Esophagus muscularis mucosa (tissue), 4 donors: ENCODE measurements at regions not wholly inside any gene's neighbourhood (a gene's known extent, or its start where the extent isn't known, plus 50 kb on each side); places are given as distances from the start of the nearest gene placed in this dataset.
"Not testable (repeated sequence)": the region's sequence is repeated elsewhere in the genome, so short reads cannot be mapped to it uniquely, and the experiment has no call there.

Source experiments
- DNase-seq: peaks from one replicate; pipeline ENCODE4 v3.0.0-alpha.2; 2017; ENCODE audit errors: extremely low spot score
- H3K27ac ChIP-seq, 4 donors: fragments of 200-600 bp; sonication (generic); replicated peaks in 1 of 4; 1 replicate in 3 of 4; 2 replicates in 1 of 4; pipeline ENCODE4 v1.5.1; 2016 to 2019; ENCODE audit warnings: mild to moderate bottlenecking in 1 of 4
- H3K27me3 ChIP-seq, 4 donors: fragments of 200-600 bp; sonication (generic); one replicate each; pipeline versions ENCODE4 v1.5.1 to v1.6.0; 2016 to 2019
- H3K36me3 ChIP-seq, 4 donors: fragments of 200-600 bp; sonication (generic); one replicate each; pipeline ENCODE4 v1.5.1; 2016 to 2019
- H3K4me1 ChIP-seq, 4 donors: fragments of 200-600 bp; sonication (generic); one replicate each; pipeline ENCODE4 v1.5.1; 2016 to 2019
- H3K4me3 ChIP-seq, 4 donors: fragments of 200-600 bp; sonication (generic); 1 replicate in 2 of 4; 2 replicates in 2 of 4; pipeline ENCODE4 v1.5.1; 2016 to 2019; ENCODE audit warnings: mild to moderate bottlenecking in 4 of 4, moderate library complexity in 1 of 4
- H3K9me3 ChIP-seq, 4 donors: fragments of 200-600 bp; sonication (generic); 1 replicate in 3 of 4; 2 replicates in 1 of 4; pipeline ENCODE4 v1.5.1; 2016 to 2019
- CTCF ChIP-seq, 3 experiments: fragments of 200-600 bp in 2 of 3; fragments of 450-650 bp in 1 of 3; sonication (generic) in 2 of 3; IDR thresholded peaks; one replicate each; pipeline ENCODE4 v1.5.1; 2017 to 2019; ENCODE audit warnings: antibody characterized with exemption in 3 of 3, mild to moderate bottlenecking in 2 of 3, moderate library complexity in 1 of 3
- EP300 ChIP-seq: sonication (generic); formaldehyde crosslinking; IDR thresholded peaks from one replicate; pipeline ENCODE4 v1.6.1; 2017; ENCODE audit warnings: antibody characterized with exemption
- POLR2A ChIP-seq: fragments of 450-650 bp; IDR thresholded peaks from one replicate; pipeline ENCODE4 v1.6.1; 2017; ENCODE audit warnings: antibody characterized with exemption, moderate library complexity, mild to moderate bottlenecking, low read depth
- POLR2AphosphoS5 ChIP-seq, 2 donors: sonication (generic); formaldehyde crosslinking; IDR thresholded peaks; one replicate each; pipeline ENCODE4 v1.6.1; 2017; ENCODE audit warnings: antibody characterized with exemption in 2 of 2
- WGBS: methylation state at CpG from one replicate; pipeline ENCODE4 v1.1.5; 2018; 5-methylcytosine and 5-hydroxymethylcytosine counted together
- intact Hi-C: fragments of 100-400 bp; cut with DNase I; formaldehyde crosslinking; loops from one replicate; pipeline ENCODE4 v1.15.1; 2023

GRCh38 chr4:77251751-77252150, 94.7 kb downstream of the CCNG2 start:
- no peak for TF ChIP-seq POLR2AphosphoS5 (IDR thresholded peaks at IDR 0.05)
- no peak for TF ChIP-seq EP300
- TF ChIP-seq POLR2A: no peak
- TF ChIP-seq CTCF (IDR thresholded peaks at IDR 0.05): no peak
- DNase-seq: no peak
- H3K27ac ChIP-seq: no peak overlapping the region
- no peaks in the 10 kb centered on the region for H3K36me3 ChIP-seq
- intact Hi-C loops: no loop called here
- H3K27me3 ChIP-seq: peaks cover 0 to 4% (median 0%) of the 10 kb centered on the region in 4 donors
- H3K4me1 ChIP-seq: no peaks in the 10 kb centered on the region
- WGBS: 68% methylated on average over 3 of the region's 3 CpGs
- H3K4me3 ChIP-seq: no peak overlapping the region
- H3K9me3 ChIP-seq: no peaks in the 10 kb centered on the region

DNA sequence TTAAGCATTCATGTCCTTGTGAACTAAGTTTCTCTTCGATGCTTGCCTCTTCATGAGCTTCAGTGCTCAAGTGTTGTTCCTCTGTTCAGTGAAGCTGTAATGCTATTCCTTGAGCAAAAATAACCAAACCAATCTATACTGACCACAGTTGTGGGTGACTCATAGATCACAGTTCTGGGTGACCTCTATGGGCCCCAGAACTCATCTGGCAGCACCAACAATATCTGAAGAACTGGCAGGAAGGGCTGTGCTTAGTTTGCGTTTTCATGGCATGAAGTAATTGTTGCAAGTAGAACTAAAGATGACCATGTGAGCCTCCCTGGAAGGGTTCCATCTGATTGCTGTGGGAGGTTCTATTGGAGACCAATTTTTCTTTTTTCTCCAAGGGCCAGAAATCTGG, 106.2 kb downstream of the CCNG2 start:
- intact Hi-C loops: no loop called here

GRCh38 chr4:77263976-77264375, 107.0 kb downstream of the CCNG2 start:
- H3K27ac ChIP-seq, H3K36me3 ChIP-seq, H3K27me3 ChIP-seq, H3K4me1 ChIP-seq, H3K4me3 ChIP-seq, intact Hi-C loops, DNase-seq: not testable (repeated sequence)
- 39% methylated on average over 4 of the region's 4 CpGs for WGBS
- H3K9me3 ChIP-seq: peaks cover 0 to 11% (median 2%) of the 10 kb centered on the region in 4 donors

More for the DNA sequence above, 106.2 kb downstream of the CCNG2 start:
- Histone ChIP-seq H3K27ac (no peak overlapping the region), H3K9me3 (peaks cover 0 to 11% (median 2%) of the 10 kb centered on the region in 4 donors), H3K27me3 (no peaks in the 10 kb centered on the region), H3K4me1 (no peaks in the 10 kb centered on the region), H3K4me3 (no peak overlapping the region), H3K36me3 (no peaks in the 10 kb centered on the region)
- 67% methylated on average over 2 of the region's 2 CpGs for WGBS
- TF ChIP-seq CTCF (IDR thresholded peaks at IDR 0.05) (no peak), EP300 (no peak), POLR2AphosphoS5 (IDR thresholded peaks at IDR 0.05) (no peak), POLR2A (no peak)
- no peak for DNase-seq

DNA sequence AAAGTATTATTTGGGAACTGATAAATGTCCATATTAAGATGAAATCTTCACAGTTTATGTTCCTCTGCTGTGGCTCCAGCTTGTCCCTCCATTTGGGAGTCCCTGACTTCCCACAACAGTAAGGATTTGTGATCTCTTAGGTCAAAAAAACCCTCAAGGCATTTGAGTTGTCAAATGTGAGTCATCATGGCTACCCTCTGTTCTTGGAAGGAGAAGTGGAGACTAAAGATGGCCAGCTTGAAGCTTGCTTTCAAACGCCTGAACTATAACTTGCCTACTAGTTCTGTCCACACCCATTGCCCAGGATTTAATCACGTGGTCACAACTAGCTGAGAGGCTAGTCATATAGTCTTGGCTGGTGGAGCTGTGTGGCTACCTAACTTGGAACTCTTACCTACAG, 107.8 kb downstream of the CCNG2 start:
- TF ChIP-seq EP300 (no peak), POLR2A (no peak), CTCF (IDR thresholded peaks at IDR 0.05) (no peak), POLR2AphosphoS5 (IDR thresholded peaks at IDR 0.05) (no peak)
- DNase-seq: no peak
- Histone ChIP-seq H3K36me3 (no peaks in the 10 kb centered on the region), H3K27ac (no peak overlapping the region), H3K9me3 (peaks cover 0 to 5% (median under 1%) of the 10 kb centered on the region in 4 donors), H3K4me1 (no peaks in the 10 kb centered on the region), H3K27me3 (no peaks in the 10 kb centered on the region), H3K4me3 (no peak overlapping the region)
- intact Hi-C loops: no loop called here
- 60% methylated on average over 2 of the region's 2 CpGs for WGBS

DNA sequence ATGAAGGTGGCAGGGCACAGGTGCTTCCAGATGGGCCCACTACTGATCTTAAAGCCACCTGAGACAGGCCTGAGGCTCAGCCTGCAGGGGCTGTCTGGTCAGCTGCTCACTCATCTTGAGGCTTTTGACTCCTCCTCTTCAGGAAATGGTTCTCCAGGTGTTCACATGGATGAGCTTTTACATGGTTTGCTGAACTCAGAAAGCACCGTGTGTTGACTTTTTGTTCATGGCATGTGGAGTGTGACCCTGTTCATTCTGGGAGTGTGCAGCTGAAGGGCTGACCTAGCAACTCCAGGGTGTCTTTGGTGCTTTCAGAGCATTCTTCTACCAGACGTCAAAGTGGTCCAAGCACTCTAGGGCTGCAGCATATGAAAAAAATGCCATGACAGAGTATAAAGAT, 111.1 kb downstream of the CCNG2 start:
- peaks cover 0 to 5% (median 0%) of the 10 kb centered on the region in 4 donors for H3K9me3 ChIP-seq
- H3K4me3 ChIP-seq: no peak overlapping the region
- 73% methylated on average over 1 of the region's 2 CpGs for WGBS
- TF ChIP-seq EP300: no peak
- no peaks in the 10 kb centered on the region for H3K36me3 ChIP-seq
- H3K27me3 ChIP-seq: no peaks in the 10 kb centered on the region
- H3K27ac ChIP-seq: no peak overlapping the region
- DNase-seq: no peak
- no peaks in the 10 kb centered on the region for H3K4me1 ChIP-seq
- intact Hi-C loops: no loop called here

- H3K4me1 ChIP-seq: no peaks in the 10 kb centered on the region
- intact Hi-C loops: no loop called here
- H3K27me3 ChIP-seq: no peaks in the 10 kb centered on the region
- DNase-seq: no peak
- no peaks in the 10 kb centered on the region for H3K36me3 ChIP-seq
- 80% methylated on average over 1 of the region's 1 CpG for WGBS
- no peak overlapping the region for H3K4me3 ChIP-seq
- no peak for TF ChIP-seq EP300
- no peak for TF ChIP-seq POLR2AphosphoS5 (IDR thresholded peaks at IDR 0.05)
- no peak for TF ChIP-seq CTCF (IDR thresholded peaks at IDR 0.05)
- no peak for TF ChIP-seq POLR2A
- H3K9me3 ChIP-seq: no peaks in the 10 kb centered on the region
- H3K27ac ChIP-seq: no peak overlapping the region
Observed at GRCh38 chr4:77269505-77269904, 112.5 kb downstream of the CCNG2 start.
